ENCODE measurements at regions not wholly inside any gene's neighbourhood (a gene's known extent, or its start where the extent isn't known, plus 50 kb on each side); places are given as distances from the start of the nearest gene placed in this dataset.
"Not testable (repeated sequence)": the region's sequence is repeated elsewhere in the genome, so short reads cannot be mapped to it uniquely, and the experiment has no call there.

GRCh38 chrX:99988532-99988931 lies 421.5 kb downstream of the PCDH19 start:
- not testable (repeated sequence) for DNase-seq (ENCODE audit: low spot score)

GRCh38 chrX:99973572-99974226 lies 436.4 kb downstream of the PCDH19 start:
- no peak for DNase-seq (ENCODE audit: low spot score)

GRCh38 chrX:99939883-99940232 lies 470.2 kb downstream of the PCDH19 start:
- DNase-seq (ENCODE audit: low spot score), result no peak

- DNase-seq (ENCODE audit: low spot score), result not testable (repeated sequence)
Observed at GRCh38 chrX:99939206-99939882, 470.7 kb downstream of the PCDH19 start.

GRCh38 chrX:99938464-99938863 lies 471.6 kb downstream of the PCDH19 start:
- no peak for DNase-seq (ENCODE audit: low spot score)

GRCh38 chrX:99933865-99934264 lies 476.2 kb downstream of the PCDH19 start:
- no peak for DNase-seq (ENCODE audit: low spot score)

GRCh38 chrX:99914635-99915034 lies 495.4 kb downstream of the PCDH19 start:
- DNase-seq (ENCODE audit: low spot score), result peak; percentile 17

GRCh38 chrX:99913611-99914010 lies 496.5 kb downstream of the PCDH19 start:
- DNase-seq (ENCODE audit: low spot score), result no peak

DNA sequence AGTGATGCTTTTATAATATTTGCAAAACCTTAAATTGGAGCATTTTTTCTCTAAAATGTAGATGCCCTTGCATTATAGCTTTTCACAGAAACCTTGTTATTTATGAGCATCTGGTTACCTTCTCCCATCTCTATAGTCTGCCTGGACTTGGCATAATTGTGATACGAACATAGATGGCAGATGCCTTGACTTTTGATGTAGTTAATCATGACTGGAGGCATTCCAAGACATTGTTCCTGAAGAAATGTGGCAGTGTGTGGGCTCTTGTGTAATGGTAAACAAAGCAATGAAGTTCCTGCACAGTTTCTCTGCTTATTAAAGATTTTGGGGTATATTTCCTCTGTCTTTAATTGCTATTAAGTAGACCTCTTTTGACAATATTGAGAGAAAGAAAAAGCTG lies 500.1 kb downstream of the PCDH19 start:
- no peak for DNase-seq (ENCODE audit: low spot score)

DNA sequence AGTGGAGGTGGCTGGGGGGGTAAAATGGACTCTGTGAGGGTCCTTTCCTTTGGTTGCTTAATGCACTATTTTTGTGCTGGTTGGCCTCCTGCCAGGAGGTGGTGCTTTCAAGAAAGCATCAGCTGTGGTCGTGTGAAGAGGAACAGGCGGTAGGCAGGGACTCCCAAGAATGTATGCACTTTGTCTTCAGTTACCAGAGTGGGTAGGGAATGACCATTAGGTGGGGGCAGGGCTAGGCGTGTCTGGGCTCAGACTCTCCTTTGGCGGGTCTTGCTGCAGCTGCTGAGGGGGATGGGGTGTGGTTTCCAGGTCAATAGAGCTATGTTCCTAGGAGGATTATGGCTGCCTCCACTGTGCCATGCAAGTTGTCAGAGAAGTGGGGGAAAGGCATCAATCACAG lies 509.0 kb downstream of the PCDH19 start:
- no peak for DNase-seq (ENCODE audit: low spot score)

- no peak for DNase-seq (ENCODE audit: low spot score)
Observed at GRCh38 chrX:99887918-99888317, 522.2 kb downstream of the PCDH19 start.

DNA sequence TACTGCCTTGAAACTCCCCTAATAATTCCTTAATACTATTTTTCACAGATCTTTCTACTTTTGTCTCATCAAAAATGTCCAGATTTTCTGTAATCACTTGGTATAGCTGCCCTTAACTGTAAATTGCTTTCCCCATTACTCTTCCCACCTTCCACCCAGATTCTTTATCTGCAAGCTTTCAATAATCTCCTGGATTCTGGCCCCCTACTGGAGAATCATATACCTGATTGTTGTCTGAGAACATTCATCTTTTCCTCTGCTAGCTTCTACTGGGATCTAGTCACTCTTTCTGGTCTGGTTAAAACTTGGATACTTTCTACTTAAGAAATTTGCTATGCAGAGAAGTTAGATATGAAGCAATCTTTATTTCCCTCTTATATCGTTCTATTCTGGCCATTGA lies 552.6 kb downstream of the PCDH19 start:
- DNase-seq (ENCODE audit: low spot score), result peak; percentile 19

- DNase-seq (ENCODE audit: low spot score), result no peak
Observed at GRCh38 chrX:99833821-99834220, 576.3 kb downstream of the PCDH19 start.

DNA sequence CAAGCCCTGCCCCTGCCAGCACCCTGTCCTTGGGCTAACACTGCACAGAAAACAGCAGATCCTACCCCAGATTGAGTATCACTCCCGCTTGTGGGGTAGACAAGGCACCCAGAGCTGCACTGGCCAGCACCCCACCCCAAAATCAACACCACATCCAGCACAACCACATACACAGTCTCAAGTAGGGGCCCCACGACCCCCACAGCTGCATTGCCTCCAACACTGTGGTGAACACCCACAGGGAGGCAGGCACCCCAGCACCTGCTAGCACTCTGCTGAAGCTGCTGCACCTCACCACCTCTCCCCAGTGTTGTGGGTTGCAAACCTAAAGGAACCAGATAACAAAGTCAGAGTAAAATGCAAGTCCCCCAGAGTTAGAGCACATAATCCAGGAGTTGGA lies 589.9 kb downstream of the PCDH19 start:
- no peak for DNase-seq (ENCODE audit: low spot score)

DNA sequence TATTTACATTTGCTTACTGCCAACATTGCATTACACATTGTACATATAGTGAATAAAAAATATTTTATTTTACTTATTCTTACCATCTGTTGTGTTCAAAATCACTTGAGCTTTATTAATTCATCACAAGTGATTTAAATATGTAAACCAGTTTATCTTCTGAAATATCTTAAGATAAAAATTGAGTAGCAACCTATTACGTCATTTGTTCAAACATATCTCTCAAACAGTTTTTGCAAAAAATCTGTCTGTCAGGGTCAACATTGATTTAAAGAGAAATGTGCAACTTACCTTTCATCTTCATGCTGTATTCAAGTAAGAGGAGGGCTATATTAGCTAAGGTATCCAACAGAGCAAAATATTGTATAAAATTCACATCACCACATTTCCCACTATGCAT lies 610.1 kb downstream of the PCDH19 start:
- no peak for DNase-seq (ENCODE audit: low spot score)

- DNase-seq (ENCODE audit: low spot score), result no peak
Observed at GRCh38 chrX:99798936-99799335, 611.1 kb downstream of the PCDH19 start.

DNA sequence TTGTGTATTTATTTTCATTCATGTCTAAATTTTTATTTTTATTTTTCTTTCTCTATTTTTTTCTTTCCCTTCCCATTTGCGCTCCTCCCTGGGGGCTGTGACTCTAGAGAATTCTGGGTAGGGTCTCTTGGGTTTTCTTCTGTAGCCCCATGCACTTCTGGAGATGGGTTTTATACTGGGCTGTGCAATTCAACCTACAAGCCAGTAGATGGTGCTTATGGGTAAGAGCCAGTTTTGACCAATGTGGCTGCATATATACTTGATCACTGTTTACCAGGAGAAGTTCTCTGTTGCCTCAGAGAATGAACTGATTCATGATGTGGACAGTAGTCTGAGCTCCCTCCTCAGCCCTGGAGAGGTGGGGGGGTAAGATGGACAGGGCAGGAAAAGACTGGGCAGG lies 614.6 kb downstream of the PCDH19 start:
- no peak for DNase-seq (ENCODE audit: low spot score)

DNA sequence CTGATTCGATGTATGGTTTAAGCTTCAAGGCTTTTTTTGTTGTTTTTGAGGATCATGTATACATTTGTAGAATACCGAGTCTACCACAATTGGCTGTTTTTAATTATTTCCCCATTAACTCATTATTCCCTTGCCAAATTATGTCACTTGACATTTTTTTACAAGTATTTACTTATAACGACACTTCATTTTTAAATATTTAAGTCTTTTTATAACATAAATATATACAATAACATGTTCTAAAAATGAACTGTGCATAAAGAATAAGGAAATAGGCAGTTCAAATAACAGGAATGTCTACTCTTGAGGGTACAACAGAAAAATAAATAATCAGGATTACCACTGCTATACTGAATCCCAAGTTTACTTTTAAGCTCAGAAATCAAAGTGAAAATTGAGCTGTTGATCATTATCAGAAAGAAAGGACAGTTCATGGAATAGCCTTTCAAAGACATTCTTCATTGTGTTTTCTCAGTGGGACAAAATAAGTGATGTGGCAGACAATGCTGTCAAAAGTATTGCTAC lies 627.5 kb downstream of the PCDH19 start:
- DNase-seq (ENCODE audit: low spot score), result no peak

- DNase-seq (ENCODE audit: low spot score), result no peak
Observed at GRCh38 chrX:99777912-99778311, 632.2 kb downstream of the PCDH19 start.

GRCh38 chrX:99761731-99762130 lies 648.3 kb downstream of the PCDH19 start:
- DNase-seq (ENCODE audit: low spot score), result no peak

DNA sequence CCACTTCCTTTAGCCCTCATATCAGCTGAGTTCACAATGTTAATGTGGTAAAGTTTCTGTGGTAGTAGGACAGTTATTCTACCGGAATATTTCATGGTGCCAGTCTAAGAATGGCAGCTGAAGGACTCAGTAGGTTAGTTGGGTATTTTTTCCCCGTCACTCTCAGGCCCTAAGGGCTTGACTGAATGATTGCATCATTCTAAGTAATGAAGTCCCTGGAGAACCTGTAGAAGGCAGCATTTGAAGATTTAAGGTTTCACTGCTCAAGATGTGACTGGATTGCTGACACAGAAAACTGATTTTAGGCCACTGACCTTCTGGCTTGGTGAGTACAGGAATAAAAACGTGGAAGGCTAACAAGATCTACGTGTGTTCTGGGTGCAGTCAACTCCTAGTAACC lies 657.3 kb downstream of the PCDH19 start:
- no peak for DNase-seq (ENCODE audit: low spot score)

DNA sequence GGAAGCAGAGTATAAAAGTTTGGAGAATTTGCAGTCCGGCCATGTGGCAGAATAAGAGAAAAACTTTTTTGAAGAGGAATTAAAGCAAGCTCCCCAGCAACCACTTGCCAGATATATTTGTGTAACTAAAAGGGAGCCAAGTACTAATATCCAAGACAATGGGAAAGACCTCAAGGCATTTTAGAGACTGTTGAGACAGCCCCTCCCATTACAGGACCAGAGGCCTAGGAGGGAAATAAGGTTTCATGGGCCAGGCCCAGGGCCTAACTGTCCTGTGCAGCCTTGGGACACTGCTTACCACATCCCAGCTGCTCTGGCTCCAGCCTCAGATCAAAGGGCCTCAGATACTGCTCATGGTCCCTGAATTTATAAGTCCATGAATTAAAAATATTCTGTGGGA lies 659.4 kb downstream of the PCDH19 start:
- no peak for DNase-seq (ENCODE audit: low spot score)

GRCh38 chrX:99722094-99722493 lies 688.0 kb downstream of the PCDH19 start:
- no peak for DNase-seq (ENCODE audit: low spot score)

GRCh38 chrX:99719140-99719539 lies 690.9 kb downstream of the PCDH19 start:
- no peak for DNase-seq (ENCODE audit: low spot score)

Data from RKO (cell line).